Loucy (cell line): ENCODE measurements at regions not wholly inside any gene's neighbourhood (a gene's known extent, or its start where the extent isn't known, plus 50 kb on each side); places are given as distances from the start of the nearest gene placed in this dataset.

Experiments
- H2AFZ ChIP-seq: fragments of 200-600 bp; sonication (generic); 2 replicates; pipeline ENCODE4 v1.6.0; 2016; ENCODE audit warnings: antibody characterized with exemption, mild to moderate bottlenecking, low read length, moderate library complexity
- H3F3A ChIP-seq: fragments of 200-600 bp; 2 replicates; pipeline ENCODE4 v1.6.0; 2016; ENCODE audit warnings: antibody characterized with exemption, low read depth, mild to moderate bottlenecking
- H3K27me3 ChIP-seq: fragments of 200-600 bp; sonication (generic); 2 replicates; pipeline ENCODE4 v1.6.1; 2014; ENCODE audit warnings: low read length, mild to moderate bottlenecking; ENCODE audit not compliant: insufficient read depth, poor library complexity, severe bottlenecking
- H3K36me3 ChIP-seq: fragments of 200-600 bp; sonication (generic); 2 replicates; pipeline ENCODE4 v1.6.1; 2016; ENCODE audit warnings: low read length; ENCODE audit not compliant: insufficient read depth
- H3K4me1 ChIP-seq: fragments of 200-600 bp; sonication (generic); 2 replicates; pipeline ENCODE4 v1.5.1; 2014; ENCODE audit warnings: low read length, mild to moderate bottlenecking; ENCODE audit not compliant: insufficient read depth, poor library complexity, severe bottlenecking
- H3K4me2 ChIP-seq: fragments of 200-600 bp; sonication (generic); 2 replicates; pipeline ENCODE4 v1.6.0; 2014; ENCODE audit warnings: antibody characterized with exemption, low read length, low read depth, mild to moderate bottlenecking; ENCODE audit not compliant: poor library complexity, severe bottlenecking
- H3K4me3 ChIP-seq: fragments of 200-600 bp; sonication (generic); 2 replicates; pipeline ENCODE4 v1.5.1; 2014; ENCODE audit warnings: low read length, mild to moderate bottlenecking, mixed read lengths; ENCODE audit not compliant: poor library complexity, severe bottlenecking
- H3K79me2 ChIP-seq: fragments of 200-600 bp; sonication (generic); 2 replicates; pipeline ENCODE4 v1.6.1; 2014; ENCODE audit warnings: low read length; ENCODE audit not compliant: insufficient read depth
- H3K9ac ChIP-seq: fragments of 200-600 bp; sonication (generic); 2 replicates; pipeline ENCODE4 v1.6.0; 2014; ENCODE audit warnings: mild to moderate bottlenecking, low read depth, low read length, moderate library complexity; ENCODE audit not compliant: poor library complexity, severe bottlenecking
- H3K9me2 ChIP-seq: fragments of 200-600 bp; sonication (generic); replicated peaks from 2 replicates; pipeline ENCODE4 v1.6.1; 2016; ENCODE audit warnings: low read depth, low read length, mixed read lengths
- H3K9me3 ChIP-seq: fragments of 200-600 bp; sonication (generic); 2 replicates; pipeline ENCODE4 v1.6.1; 2014; ENCODE audit warnings: mild to moderate bottlenecking, antibody characterized with exemption, low read length, low read depth; ENCODE audit not compliant: insufficient read depth
- H4K20me1 ChIP-seq: fragments of 200-600 bp; sonication (generic); 2 replicates; pipeline ENCODE4 v1.6.0; 2014; ENCODE audit warnings: antibody characterized with exemption, low read length, mild to moderate bottlenecking; ENCODE audit not compliant: insufficient read depth, poor library complexity, severe bottlenecking
- CTCF ChIP-seq: fragments of 200-600 bp; sonication (generic); conservative IDR thresholded peaks from 2 replicates; pipeline ENCODE4 v1.5.1; 2014; ENCODE audit warnings: mild to moderate bottlenecking, antibody characterized with exemption, low read length
- EZH2phosphoT487 ChIP-seq: fragments of 200-600 bp; IDR thresholded peaks from 2 replicates; pipeline ENCODE4 v1.6.1; 2018; ENCODE audit warnings: antibody characterized with exemption, mild to moderate bottlenecking, moderate library complexity, borderline replicate concordance

GRCh38 chr6:141724731-141725130 lies 408.0 kb upstream of the GJE1 start:
- TF ChIP-seq CTCF (no peak), EZH2phosphoT487 (no peak)

GRCh38 chr6:141719476-141719875 lies 413.2 kb upstream of the GJE1 start:
- Histone ChIP-seq H3K79me2 (no peaks in the 10 kb centered on the region), H4K20me1 (no peaks in the 10 kb centered on the region), H3K9ac (no peak overlapping the region), H3K36me3 (no peaks in the 10 kb centered on the region), H3K9me2 (no peaks in the 10 kb centered on the region), H3K27me3 (no peaks in the 10 kb centered on the region), H3K4me3 (no peak overlapping the region), H3K4me1 (no peaks in the 10 kb centered on the region), H3K9me3 (no peaks in the 10 kb centered on the region), H3F3A (no peaks in the 10 kb centered on the region), H3K4me2 (no peak overlapping the region), H2AFZ (no peak overlapping the region)
- TF ChIP-seq CTCF = no peak
- TF ChIP-seq EZH2phosphoT487 = no peak

More at GRCh38 chr6:141724731-141725130, 408.0 kb upstream of the GJE1 start:
- Histone ChIP-seq H3F3A (no peaks in the 10 kb centered on the region), H3K4me3 (no peak overlapping the region), H3K36me3 (no peaks in the 10 kb centered on the region), H3K4me1 (no peaks in the 10 kb centered on the region), H3K9me3 (no peaks in the 10 kb centered on the region), H2AFZ (no peak overlapping the region), H4K20me1 (no peaks in the 10 kb centered on the region), H3K27me3 (no peaks in the 10 kb centered on the region), H3K79me2 (no peaks in the 10 kb centered on the region), H3K9ac (no peak overlapping the region), H3K9me2 (no peaks in the 10 kb centered on the region), H3K4me2 (no peak overlapping the region)

GRCh38 chr6:141705431-141705830 lies 427.3 kb upstream of the GJE1 start:
- H3K9me3 ChIP-seq = no peaks in the 10 kb centered on the region
- H3K4me1 ChIP-seq = no peaks in the 10 kb centered on the region
- H3K79me2 ChIP-seq = no peaks in the 10 kb centered on the region
- no peak overlapping the region for H2AFZ ChIP-seq
- H3K27me3 ChIP-seq = no peaks in the 10 kb centered on the region
- no peak overlapping the region for H3K4me2 ChIP-seq
- no peaks in the 10 kb centered on the region for H3K36me3 ChIP-seq
- H4K20me1 ChIP-seq = no peaks in the 10 kb centered on the region
- H3K9me2 ChIP-seq = no peaks in the 10 kb centered on the region
- TF ChIP-seq CTCF (no peak), EZH2phosphoT487 (no peak)
- H3K9ac ChIP-seq = no peak overlapping the region
- no peak overlapping the region for H3K4me3 ChIP-seq
- no peaks in the 10 kb centered on the region for H3F3A ChIP-seq
